GM18498 (cell line): ENCODE measurements at regions not wholly inside any gene's neighbourhood (a gene's known extent, or its start where the extent isn't known, plus 50 kb on each side); places are given as distances from the start of the nearest gene placed in this dataset.
"Not testable (repeated sequence)": the region's sequence is repeated elsewhere in the genome, so short reads cannot be mapped to it uniquely, and the experiment has no call there.

Source experiments
- ATAC-seq: cut with Tn5 transposase; IDR thresholded peaks from one replicate; pipeline ENCODE4 v1.9.1; 2021; ENCODE audit warnings: mild to moderate bottlenecking, moderate library complexity; ENCODE audit not compliant: unreplicated experiment

DNA sequence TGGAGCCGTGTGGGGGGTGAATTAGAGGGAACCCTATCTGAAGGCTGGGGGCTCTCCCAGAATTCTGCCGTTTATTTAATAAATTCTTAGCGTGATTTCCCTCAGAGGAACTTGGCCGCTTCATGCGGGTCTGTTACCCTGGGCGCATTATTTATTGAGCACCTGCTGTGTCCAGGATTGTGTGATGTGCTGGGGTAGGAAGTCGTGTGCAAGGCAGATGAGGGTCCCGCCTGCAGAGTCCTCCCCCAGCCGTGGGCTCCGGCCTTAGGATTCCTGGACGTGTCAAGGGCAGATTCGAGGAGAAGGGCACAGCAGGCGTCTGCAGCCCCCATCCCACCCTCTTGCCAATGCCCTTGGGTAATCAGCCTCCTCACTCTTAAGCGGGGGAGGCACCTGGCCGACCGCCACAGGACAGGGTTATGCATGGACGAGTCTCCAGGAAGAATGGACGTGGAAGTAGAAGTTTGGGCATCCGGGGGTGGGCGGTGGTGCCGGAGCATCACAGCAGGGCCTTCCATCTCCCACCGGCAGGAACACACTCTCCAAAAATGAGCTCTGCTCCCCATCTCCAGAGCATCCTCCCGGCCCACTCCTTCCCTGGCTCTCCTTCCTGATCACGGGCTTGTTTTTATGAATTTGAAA is 233.3 kb upstream of the C1orf174 start:
- ATAC-seq: no peak

DNA sequence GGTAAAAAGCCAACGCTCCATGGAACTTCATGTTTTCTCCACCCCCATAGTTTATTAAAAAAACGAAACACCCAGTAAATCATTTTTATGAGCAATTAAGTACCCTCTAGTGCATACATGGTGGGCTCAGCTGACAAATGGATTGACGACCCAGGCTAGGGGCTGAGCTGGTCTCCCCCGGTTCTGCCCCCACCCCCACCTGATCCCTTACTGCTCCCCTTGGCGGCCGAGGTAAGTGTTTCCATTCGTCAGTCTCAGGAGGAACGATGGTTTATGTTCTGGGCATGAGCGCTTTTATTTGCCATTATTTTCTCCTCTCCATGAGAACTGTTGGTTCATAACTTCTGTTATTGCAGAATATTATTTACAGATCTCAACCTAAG is 233.9 kb upstream of the C1orf174 start:
- no peak for ATAC-seq

DNA sequence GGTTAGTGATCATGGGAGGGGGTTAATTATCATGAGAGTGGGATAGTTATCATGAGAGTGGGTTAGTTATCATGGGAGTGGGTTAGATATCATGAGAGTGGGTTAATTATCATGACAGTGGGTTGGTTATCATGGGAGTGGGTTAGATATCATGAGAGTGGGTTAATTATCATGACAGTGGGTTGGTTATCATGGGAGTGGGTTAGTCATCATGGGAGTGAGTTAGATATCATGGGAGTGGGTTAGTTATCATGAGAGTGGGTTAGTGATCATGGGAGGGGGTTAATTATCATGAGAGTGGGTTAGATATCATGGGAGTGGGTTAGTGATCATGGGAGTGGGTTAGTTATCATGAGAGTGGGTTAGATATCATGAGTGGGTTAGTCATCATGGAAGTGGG is 235.8 kb upstream of the C1orf174 start:
- not testable (repeated sequence) for ATAC-seq

DNA sequence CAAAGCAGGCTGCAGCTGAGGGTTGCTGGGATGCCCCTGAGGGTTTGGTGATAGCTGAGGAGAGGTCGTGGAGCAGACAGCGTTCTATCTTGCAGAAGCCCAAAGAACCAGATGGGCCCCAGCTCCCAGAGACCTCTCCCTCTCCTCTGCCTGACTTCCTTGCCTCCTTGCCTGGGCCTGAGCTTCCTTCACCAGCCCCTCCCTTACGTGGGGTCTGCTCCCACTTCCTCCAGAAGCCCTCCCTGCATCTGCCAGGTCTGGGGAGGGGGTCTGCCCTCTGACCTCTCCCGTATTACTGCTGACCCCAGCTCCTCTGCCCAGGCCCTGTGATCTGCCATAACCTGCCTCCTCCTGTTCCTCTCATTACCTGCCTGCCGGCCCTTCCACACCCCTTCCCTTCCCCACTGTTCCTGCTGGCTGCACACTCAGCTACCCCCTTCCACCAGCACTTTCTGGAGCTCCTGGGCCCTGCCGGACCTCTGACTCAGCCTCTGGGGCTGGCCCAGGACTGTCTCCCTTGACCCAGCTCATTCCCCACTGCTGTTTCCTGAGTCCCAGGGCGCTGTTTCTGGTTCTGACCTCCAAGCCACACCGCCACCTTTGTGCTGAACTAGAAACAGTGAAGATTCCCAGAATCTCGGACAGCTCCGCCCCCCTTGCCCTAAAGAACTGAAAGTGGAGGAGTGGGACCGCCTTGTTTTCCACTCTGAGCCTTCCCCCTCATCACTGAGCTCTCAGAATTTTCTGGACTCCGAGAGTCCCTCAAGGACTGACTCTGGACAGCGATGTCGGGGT is 237.7 kb upstream of the C1orf174 start:
- ATAC-seq: no peak

DNA sequence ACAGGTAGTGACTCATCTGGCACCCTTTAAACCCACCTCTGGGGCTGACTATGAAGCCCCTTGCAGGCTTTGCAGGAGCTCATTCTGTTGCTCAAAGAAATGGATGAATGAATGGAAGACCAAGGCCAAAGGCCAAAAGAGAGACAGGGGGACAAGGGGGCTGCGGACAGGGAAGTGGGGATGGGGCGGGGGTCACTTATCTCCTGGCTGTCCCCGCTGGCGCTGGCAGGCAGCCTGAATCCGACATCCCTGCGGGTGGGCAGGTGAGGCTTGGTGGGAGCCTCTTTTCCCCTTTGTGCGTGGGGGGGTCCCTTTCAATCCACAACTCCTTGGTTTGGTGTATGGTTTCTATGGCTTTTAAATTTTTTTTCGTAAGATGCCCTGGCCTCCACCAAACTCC is 239.6 kb upstream of the C1orf174 start:
- ATAC-seq: no peak

DNA sequence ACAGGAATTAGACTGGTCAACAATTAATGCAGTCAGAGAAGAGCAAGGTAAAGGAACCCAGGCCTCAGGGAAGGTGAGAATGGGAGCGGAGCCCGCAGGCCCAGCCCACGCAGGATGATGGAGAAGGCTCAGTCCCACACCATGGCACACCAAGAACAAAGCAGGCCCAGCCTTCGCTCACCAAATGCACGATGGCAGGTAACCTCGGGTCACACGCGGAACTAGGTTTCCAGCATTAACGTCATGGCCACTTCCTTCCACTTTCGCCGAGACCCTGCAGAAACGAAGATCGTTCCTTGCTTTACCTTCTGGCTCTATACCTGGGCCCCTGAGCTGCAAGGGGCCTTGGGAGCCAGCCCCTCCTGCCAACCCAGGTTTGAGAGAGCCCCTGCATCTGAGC is 240.2 kb upstream of the C1orf174 start:
- no peak for ATAC-seq

DNA sequence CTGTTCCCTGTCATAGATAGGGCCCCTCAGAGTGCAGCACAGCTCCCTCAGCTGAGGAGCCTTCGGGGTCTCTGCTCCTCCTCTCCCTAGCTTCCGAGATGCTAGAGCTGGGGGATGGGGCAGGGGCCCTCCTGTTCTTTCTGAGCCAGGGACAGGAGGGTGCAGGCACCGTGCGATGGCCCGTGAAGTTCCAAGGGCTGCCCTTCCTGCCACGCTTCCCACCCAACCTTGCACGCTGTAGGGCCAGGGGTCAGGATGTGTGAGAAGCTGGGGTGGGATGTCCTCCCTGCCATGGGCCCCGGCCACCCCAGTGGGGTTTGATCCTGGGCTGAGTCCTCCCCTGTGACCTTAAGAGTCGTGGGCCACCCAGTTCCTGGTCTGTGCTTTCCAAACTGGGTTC is 240.7 kb upstream of the C1orf174 start:
- ATAC-seq: no peak

DNA sequence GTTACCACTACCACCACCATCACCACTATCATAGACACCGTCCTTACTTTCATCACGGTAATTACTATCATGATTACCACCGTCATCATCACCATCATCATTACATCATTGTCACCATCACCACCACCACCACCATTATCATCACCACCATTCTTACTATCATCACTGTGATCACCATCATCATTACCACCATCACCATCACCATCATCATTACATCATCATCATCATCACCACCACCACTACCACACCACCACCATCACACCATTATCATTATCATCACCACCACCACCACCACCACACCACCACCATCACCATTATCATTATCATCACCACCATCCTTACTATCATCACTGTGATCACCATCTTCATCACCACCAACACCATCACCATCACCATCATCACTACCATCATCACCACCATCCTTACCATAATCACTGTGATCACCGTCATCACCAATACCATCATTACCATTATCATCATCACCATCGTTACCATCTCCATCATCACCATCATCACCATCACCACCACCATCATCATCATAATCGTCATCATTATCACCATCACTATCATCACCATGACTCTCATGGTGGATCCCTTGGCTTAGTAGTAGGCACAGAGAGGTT is 244.4 kb upstream of the C1orf174 start:
- no peak for ATAC-seq

DNA sequence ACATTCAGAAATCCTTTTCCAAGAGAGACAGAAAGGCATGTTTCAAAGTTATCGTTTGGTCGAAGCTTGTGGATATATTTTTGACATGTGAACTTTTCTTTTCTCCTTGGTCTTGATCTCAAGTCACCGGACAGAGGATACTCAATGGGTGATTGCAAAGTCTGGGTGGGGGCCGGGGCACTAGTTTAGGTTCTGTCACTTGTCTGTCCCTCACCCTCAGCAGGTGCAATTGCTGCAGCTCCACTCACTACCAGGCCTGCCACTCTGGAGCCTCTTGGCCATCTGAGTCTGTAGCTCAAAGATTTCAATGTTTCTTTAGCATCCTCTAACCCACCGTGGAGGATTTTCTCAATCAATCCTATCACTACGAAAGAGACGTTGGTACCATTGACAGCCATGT is 246.0 kb upstream of the C1orf174 start:
- ATAC-seq: no peak

DNA sequence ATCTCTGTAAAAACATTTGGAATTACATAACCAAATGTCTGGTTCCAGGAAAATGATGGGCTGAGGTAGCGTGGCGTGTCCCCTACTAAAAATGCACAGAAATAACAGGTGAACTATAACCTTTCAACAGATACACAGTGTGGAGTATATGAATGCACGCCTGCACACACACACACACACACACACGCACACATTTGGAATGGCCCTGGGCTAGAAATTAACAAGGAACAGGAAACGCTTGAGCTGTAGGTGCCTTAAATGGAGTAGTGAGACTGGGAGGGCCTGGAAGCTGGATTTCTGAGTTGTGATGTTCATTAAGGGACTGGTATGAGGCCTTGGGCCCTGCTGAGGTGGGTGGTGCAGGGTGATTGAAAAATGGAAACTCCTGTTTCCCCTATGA is 246.5 kb upstream of the C1orf174 start:
- no peak for ATAC-seq

DNA sequence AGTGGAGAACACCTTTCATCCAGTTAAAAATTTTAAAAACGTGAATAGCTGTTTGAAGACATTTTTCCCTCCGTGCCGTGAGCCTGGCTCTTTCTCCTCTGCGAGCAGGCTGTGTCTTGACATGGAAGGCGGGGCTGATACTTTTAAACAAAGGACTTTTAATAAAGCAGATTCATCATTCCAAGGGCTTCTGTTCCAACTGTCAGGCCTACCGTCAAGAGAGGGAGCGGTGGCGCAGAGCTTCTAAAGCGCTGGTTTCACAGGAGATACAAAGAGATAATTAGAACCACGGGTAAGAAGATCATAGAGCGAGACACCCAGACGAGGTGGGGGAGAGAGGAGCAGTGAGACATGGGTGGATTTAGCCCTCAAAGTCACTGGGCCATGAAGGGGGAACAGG is 247.4 kb upstream of the C1orf174 start:
- ATAC-seq: no peak

DNA sequence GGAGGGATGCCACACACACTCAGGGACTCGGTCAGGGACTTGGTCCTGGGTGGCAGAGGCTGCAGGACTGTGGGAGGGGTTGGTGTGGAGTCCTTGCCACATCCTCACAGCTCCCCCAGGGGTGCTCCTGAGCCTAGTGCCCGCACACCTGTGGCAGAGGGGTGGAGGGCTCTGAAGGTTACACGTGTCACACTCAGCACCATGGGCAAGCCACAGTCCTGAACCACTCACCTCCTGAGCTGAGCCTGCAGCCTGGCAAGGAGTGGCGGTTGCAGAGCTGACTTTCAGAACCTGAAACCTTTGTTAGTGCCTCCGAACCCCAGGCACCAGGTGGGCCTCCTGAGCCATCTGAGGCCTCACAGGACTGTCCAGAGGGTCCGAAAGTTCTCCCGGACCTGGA is 249.2 kb upstream of the C1orf174 start:
- no peak for ATAC-seq

DNA sequence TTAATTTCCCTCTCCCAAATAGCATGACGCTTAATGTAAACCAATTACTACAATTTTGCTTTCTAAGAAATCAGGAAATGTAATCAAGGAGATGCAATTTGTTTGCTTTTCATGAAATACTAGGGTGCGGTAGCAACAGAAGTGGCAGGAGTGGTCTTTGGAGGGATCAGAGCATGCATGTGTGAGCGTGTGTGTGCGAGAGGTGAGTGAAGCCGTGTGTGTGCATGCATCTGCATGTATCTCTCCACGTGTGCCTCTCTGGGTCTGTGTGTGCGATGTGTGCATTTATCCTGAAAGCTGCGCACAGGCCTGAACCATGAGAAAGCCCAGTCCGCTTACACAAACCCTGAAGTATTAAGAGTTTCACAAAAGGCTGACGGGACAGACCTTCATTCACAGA is 249.8 kb upstream of the C1orf174 start:
- ATAC-seq: no peak

DNA sequence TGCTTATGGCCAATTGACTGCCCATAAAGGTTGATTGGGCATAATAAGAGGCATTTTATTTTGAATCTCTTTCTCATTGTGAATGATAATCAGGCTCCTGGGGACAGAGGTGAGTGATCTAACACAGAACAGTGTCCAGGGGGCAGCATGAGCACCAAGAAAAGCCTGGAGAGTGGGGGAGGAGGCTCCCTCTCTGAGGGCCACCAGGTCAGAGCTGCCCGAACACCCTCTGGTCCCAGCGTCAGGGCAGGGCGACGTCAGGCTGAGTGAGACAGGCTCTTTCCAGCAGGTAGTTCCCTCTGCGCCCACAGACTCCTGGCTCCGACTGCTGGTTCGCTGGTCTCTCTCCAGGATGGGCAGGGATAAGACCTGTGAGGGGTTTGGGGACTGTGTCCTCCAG is 250.2 kb upstream of the C1orf174 start:
- no peak for ATAC-seq

DNA sequence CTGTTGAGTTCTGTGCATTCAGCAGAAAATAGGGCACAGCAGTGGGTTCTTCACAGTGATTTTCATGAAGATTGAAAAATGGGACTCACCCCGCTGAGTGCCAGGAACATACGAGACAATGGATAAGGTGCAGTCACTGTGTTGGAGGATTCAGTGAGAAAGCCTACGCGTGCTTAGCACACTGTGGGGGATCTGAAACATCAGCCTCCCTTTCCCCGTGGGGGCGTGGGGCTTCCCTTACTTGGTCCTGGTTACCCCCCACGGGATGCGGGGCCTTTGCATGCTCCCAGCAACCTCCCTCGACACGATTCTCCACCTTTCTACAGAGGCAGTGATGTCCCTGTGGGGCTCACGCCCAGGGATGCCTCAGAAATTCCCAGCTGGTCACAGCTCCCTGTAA is 252.2 kb upstream of the C1orf174 start:
- no peak for ATAC-seq

DNA sequence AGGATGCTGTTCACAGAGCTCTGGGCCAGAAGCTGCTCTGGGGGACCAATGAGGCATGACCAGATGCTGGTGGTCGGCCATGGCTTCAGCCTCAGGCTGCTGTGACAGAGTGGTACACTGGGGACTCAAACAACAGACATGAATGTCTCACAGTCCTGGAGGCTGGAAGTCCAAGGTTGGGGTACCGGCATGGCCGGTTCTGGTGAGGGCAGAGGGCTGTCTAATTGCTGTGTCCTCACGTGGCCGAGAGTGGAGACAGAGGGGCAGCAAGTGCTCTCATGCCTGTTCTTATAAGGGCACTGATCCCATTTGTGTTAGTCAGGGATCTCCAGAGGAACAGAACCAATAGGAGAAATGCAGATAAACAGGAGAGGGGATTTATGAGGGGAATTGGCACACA is 253.5 kb upstream of the C1orf174 start:
- no peak for ATAC-seq

DNA sequence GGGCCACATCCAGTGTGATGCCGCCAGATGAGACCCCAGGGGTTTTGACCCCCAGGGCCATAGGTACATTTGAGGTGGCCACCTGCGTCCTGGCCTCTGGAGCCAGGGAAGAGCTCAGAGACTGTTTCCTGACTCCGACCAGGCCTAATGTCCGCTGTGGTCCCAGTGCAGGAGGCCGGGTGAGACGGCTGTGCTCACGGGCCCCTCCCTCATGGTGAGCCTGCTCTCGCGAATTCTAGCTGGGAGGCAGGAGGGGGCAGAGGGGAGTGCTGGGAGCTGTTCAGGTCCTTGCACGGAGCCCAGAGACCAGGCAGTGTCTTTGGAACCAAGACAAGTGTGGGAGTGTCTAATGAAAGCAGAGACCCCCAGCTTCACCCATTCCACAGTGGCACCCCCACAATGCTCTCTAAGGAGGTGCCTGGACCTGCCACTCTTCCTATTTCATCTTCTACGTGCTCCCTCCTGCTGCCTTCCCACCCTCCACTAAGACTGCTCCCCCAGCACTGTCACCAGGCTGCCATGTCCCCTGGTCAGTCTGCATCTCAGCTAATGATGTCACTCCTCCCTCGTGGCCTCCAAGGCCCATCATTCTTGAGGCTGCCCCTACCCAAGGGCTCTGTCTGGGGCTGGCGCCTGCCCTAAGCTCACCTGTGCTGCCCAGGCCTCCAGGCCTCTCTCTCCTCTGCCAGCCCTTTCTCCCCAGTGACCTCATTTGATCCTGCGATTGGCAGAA is 256.3 kb upstream of the C1orf174 start:
- ATAC-seq: no peak

DNA sequence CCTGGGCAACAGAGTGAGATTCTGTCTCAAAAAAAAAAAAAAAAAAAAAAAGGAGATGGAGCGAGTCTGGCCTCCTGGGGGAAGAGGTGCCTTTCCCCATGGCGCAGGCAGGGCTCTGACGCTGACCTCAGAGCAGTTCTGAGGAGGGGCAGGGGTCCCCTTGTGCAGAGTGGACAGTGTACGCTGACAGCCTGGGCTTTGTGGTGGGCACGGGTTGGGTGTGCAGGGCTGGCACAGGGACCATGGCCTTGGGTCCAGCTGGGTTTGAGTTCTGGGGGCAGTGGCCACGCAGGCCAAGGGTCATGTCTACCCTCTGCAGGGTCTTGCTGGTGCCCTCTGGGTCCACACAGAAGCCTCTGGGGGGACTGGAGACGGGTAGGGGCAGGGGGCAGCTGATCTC is 260.1 kb upstream of the C1orf174 start:
- ATAC-seq: no peak

DNA sequence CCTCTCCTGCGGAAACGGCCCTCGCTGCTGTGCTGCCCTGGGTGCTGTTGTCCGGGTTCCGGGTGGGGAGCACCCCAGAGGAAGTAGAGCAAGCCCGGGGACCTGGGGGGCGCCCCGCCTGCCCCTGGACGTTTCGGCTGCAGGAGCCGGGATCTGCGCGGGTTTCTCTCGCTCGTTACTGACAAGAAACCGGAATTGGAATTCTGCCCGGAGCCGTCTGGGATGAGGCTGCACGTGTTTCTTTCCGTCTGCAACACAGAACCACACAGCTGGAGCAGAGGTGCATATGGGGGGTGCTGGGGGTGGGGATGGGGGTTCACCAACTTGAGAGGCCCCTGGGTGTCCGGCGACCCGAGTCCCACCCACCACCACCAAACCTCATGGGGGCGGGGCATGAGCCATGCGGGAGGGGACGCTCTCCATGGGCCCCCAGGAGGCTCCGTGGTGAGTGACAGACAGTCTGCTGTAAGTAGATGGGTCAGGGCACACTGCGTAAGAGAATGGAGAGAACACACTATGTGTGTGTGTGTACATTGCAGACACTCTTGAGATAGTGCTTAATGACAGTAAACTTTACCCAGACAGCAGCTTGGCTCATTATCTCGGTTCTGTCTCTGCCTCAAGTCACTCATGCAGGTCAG is 261.4 kb upstream of the C1orf174 start:
- no peak for ATAC-seq

DNA sequence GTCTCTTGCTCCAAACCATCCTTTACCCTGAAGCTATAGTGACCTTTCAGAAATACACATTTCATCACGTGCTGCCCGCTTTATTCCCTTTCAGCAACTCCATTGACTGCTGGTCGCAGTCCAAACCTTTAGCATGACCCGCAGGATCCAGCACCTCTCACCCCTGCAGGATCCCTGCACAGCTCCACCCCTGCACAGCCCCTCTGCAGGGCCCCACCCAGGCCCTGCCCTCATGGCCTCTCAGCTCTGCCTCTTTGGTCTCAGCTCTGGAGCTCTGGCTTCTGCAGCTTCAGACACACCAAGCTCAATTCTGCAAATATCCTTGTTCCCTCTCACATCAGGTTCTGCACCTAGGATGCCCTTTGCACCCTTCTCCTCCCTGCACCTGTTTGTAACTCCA is 264.9 kb upstream of the C1orf174 start:
- ATAC-seq: no peak

DNA sequence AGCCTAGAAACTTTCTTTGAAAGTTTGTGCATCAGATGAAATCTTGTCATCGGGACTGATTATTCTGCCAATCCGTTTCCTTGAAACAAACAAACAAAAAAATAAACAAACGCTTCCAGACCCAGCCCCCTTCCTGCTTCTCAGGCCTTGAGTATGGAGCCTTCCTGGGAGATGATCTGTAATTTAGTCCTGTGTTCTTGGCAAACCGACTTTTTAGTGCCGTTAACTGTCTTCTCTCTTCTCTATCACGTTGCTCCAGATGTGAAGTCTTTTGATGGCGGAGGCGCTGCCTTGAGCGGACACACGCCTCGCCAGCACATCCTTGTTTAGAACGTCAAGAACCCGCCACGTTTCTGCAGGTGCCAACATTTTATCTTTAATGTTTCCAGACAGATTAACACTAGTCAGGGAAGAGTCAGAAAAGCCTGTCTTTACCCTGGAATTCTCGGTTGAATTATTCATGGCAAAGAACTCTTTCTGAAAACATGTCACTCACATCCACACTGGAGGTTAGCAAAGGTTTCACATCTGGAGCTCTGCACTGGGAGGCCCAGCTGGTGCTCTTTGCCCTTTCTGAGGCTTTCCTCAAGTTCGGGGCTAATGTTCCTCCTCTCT is 265.7 kb upstream of the C1orf174 start:
- no peak for ATAC-seq
